ENCODE measurements at regions not wholly inside any gene's neighbourhood (a gene's known extent, or its start where the extent isn't known, plus 50 kb on each side); places are given as distances from the start of the nearest gene placed in this dataset.
"Not testable (repeated sequence)": the region's sequence is repeated elsewhere in the genome, so short reads cannot be mapped to it uniquely, and the experiment has no call there.

DNA sequence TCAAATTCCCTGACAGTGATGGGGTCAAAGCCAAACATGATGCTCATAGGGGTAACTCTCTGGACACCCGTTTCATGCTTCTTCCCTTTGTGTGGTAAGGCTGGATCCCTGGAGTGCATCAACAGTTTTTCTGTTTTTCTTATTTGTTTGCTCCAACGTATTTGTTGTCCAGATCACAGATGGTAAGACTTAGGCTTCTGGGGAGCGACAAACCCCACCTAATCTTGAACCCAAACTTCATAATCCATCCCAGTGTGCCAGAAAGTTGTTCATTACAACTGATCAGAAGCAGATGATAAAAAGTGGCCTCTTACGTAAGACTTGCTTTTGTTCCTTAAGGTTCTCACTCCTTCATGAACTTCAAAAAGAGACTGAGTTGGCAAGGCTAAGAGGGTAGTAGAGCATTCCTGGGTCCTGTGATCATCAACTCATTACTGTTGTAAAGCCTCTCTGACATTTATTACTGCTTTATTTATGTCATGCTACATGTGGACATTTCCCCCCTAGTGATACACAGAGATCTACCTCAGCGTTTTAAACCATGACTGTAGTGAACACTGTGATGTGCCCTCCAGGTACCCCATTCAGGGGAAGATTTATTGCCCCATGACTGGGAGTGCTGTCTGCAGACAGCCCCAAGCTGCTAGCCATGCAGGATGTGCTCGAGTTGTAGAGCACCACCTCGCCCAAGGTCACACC is 125.6 kb downstream of the CCDC71L start:
- TF ChIP-seq CTCF (IDR thresholded peaks at IDR 0.05; ENCODE audit: control insufficient read depth, extremely low read depth, insufficient read depth) = no peak
- H3K4me3 ChIP-seq (ENCODE audit: low read depth, low read length) = no peak overlapping the region
- no peak for DNase-seq (ENCODE audit: low read depth)

DNA sequence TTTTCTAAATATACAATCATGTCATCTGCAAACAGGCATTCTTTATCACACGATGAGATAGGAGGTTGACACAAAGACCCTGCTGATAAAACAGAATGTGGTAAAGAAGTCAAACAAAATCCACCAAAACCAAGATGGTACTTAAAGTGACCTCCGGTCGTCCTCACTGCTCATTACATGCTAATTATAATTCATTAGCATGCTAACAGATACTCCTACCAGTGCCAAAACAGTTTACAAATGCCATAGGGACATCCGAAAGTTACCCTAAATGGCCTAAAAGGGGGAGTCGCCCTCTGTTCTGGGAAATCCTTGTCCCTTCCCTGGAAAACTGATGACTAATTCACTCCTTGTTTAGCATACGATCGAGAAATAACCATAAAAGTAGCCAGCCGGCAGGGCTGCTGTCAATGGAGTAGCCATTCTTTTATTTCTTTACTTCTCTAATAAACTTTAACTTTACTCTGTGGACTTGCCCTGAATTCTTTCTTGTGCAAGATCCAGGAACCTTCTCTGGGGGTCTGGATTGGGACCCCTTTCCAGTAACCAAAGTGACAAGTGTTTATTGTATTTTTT is 126.6 kb downstream of the CCDC71L start:
- no peak for DNase-seq (ENCODE audit: low read depth)
- no peak overlapping the region for H3K4me3 ChIP-seq (ENCODE audit: low read depth, low read length)
- no peak for TF ChIP-seq CTCF (IDR thresholded peaks at IDR 0.05; ENCODE audit: control insufficient read depth, extremely low read depth, insufficient read depth)

- not testable (repeated sequence) for H3K4me3 ChIP-seq (ENCODE audit: low read depth, low read length); DNase-seq (ENCODE audit: low read depth)
Measured at GRCh38 chr7:106530183-106530582, 130.8 kb downstream of the CCDC71L start.

- not testable (repeated sequence) for DNase-seq (ENCODE audit: low read depth)
Measured at GRCh38 chr7:106526617-106527016, 134.3 kb downstream of the CCDC71L start.

GRCh38 chr7:106524690-106525059 is 136.3 kb downstream of the CCDC71L start:
- DNase-seq (ENCODE audit: low read depth) = no peak
- TF ChIP-seq CTCF (IDR thresholded peaks at IDR 0.05; ENCODE audit: control insufficient read depth, extremely low read depth, insufficient read depth) = no peak
- H3K4me3 ChIP-seq (ENCODE audit: low read depth, low read length) = no peak overlapping the region

More at GRCh38 chr7:106526617-106527016, 134.3 kb downstream of the CCDC71L start:
- not testable (repeated sequence) for H3K4me3 ChIP-seq (ENCODE audit: low read depth, low read length)

GRCh38 chr7:106523482-106523881 is 137.5 kb downstream of the CCDC71L start:
- no peak overlapping the region for H3K4me3 ChIP-seq (ENCODE audit: low read depth, low read length)
- TF ChIP-seq CTCF (IDR thresholded peaks at IDR 0.05; ENCODE audit: control insufficient read depth, extremely low read depth, insufficient read depth) = no peak
- no peak for DNase-seq (ENCODE audit: low read depth)

GRCh38 chr7:106522696-106523095 is 138.3 kb downstream of the CCDC71L start:
- H3K4me3 ChIP-seq (ENCODE audit: low read depth, low read length) = no peak overlapping the region
- no peak for TF ChIP-seq CTCF (IDR thresholded peaks at IDR 0.05; ENCODE audit: control insufficient read depth, extremely low read depth, insufficient read depth)
- no peak for DNase-seq (ENCODE audit: low read depth)

DNA sequence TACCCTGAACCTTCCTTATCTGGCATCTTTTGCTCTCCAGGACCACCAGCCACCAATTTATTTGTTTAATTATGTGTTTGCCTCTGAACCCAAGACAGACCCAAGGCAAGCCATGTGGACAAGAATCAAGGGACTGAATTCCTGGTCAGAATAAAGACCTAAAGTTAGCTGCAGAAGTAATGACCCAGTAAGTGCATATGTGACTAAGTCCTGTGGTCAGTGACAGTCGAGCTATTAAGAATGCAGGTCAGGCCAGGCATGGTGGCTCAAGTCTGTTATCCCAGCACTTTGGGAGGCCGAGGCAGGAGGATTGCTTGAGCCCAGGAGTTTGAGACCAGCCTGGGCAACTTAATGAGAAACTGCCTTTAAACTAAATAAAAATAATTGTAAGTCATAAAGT is 139.4 kb downstream of the CCDC71L start:
- TF ChIP-seq CTCF (IDR thresholded peaks at IDR 0.05; ENCODE audit: control insufficient read depth, extremely low read depth, insufficient read depth) = no peak
- no peak for DNase-seq (ENCODE audit: low read depth)
- H3K4me3 ChIP-seq (ENCODE audit: low read depth, low read length) = no peak overlapping the region

All from LNCaP clone FGC (cell line).